HG03139 (cell line): ENCODE measurements at regions not wholly inside any gene's neighbourhood (a gene's known extent, or its start where the extent isn't known, plus 50 kb on each side); places are given as distances from the start of the nearest gene placed in this dataset.
"Not testable (repeated sequence)": the region's sequence is repeated elsewhere in the genome, so short reads cannot be mapped to it uniquely, and the experiment has no call there.

Experiments
- ATAC-seq: cut with Tn5 transposase; IDR thresholded peaks from one replicate; pipeline ENCODE4 v1.9.1; 2021; ENCODE audit not compliant: unreplicated experiment

- ATAC-seq: no peak
These were observed 328.6 kb upstream of the F9 start for GRCh38 chrX:139201924-139202323.

- ATAC-seq: no peak
These were observed 329.7 kb upstream of the F9 start for GRCh38 chrX:139200793-139201192.

- ATAC-seq: no peak
These were observed 330.2 kb upstream of the F9 start for GRCh38 chrX:139200346-139200745.

- ATAC-seq: no peak
These were observed 330.6 kb upstream of the F9 start for GRCh38 chrX:139199933-139200332.

GRCh38 chrX:139198936-139199335, 331.6 kb upstream of the F9 start:
- ATAC-seq: no peak

- ATAC-seq: no peak
These were observed 333.6 kb upstream of the F9 start for GRCh38 chrX:139196890-139197289.

GRCh38 chrX:139194571-139195280, 335.8 kb upstream of the F9 start:
- ATAC-seq: no peak

GRCh38 chrX:139192386-139192961, 338.1 kb upstream of the F9 start:
- ATAC-seq: no peak

GRCh38 chrX:139191746-139192385, 338.7 kb upstream of the F9 start:
- ATAC-seq: no peak

- no peak for ATAC-seq
These were observed 339.3 kb upstream of the F9 start for GRCh38 chrX:139191286-139191685.

- ATAC-seq: no peak
These were observed 342.8 kb upstream of the F9 start for GRCh38 chrX:139187738-139188137.

GRCh38 chrX:139186991-139187390, 343.5 kb upstream of the F9 start:
- ATAC-seq: no peak

GRCh38 chrX:139179592-139179991, 350.9 kb upstream of the F9 start:
- no peak for ATAC-seq

GRCh38 chrX:139178980-139179379, 351.6 kb upstream of the F9 start:
- ATAC-seq: no peak

- no peak for ATAC-seq
These were observed 357.8 kb upstream of the F9 start for GRCh38 chrX:139172731-139173130.

GRCh38 chrX:139170526-139171173, 359.9 kb upstream of the F9 start:
- ATAC-seq: no peak

- ATAC-seq: no peak
These were observed 363.3 kb upstream of the F9 start for GRCh38 chrX:139167282-139167681.

- no peak for ATAC-seq
These were observed 372.3 kb upstream of the F9 start for GRCh38 chrX:139158256-139158655.

GRCh38 chrX:139156356-139156755, 374.2 kb upstream of the F9 start:
- no peak for ATAC-seq

- not testable (repeated sequence) for ATAC-seq
These were observed 383.9 kb upstream of the F9 start for GRCh38 chrX:139146625-139147024.

- ATAC-seq: no peak
These were observed 389.2 kb upstream of the F9 start for GRCh38 chrX:139141370-139141769.

GRCh38 chrX:139134316-139134715, 396.2 kb upstream of the F9 start:
- ATAC-seq: no peak
